Fibroblast of lung (primary cell): ENCODE measurements at regions not wholly inside any gene's neighbourhood (a gene's known extent, or its start where the extent isn't known, plus 50 kb on each side); places are given as distances from the start of the nearest gene placed in this dataset.
A peak's percentile ranks its signal among the peaks of the same experiment; 100 is the strongest.

Experiments
- DNase-seq, 2 donors: peaks; one replicate each; pipeline versions ENCODE4 v3.0.0 to v3.0.0-alpha.2; 2010; ENCODE audit warnings: low read depth in 2 of 2
- H2AFZ ChIP-seq: 2 replicates; pipeline ENCODE4 v1.5.1; 2012; ENCODE audit warnings: low read length, control low read depth, inconsistent platforms
- H3K27ac ChIP-seq: 2 replicates; pipeline ENCODE4 v1.5.1; 2011; ENCODE audit warnings: low read length, control low read depth; ENCODE audit not compliant: insufficient read depth
- H3K27me3 ChIP-seq: 2 replicates; pipeline ENCODE4 v1.5.1; 2011; ENCODE audit warnings: mild to moderate bottlenecking, low read length; ENCODE audit not compliant: control insufficient read depth, insufficient read depth
- H3K36me3 ChIP-seq: 2 replicates; pipeline ENCODE4 v1.5.1; 2011; ENCODE audit warnings: low read length; ENCODE audit not compliant: control insufficient read depth, insufficient read depth
- H3K4me1 ChIP-seq: 2 replicates; pipeline ENCODE4 v1.5.1; 2011; ENCODE audit warnings: low read length; ENCODE audit not compliant: control insufficient read depth, insufficient read depth; ENCODE audit errors: extremely low read depth
- H3K4me2 ChIP-seq: 2 replicates; pipeline ENCODE4 v1.5.1; 2011; ENCODE audit warnings: low read length, control low read depth; ENCODE audit not compliant: insufficient read depth; ENCODE audit errors: extremely low read depth
- H3K4me3 ChIP-seq, 4 experiments: fragments of 200-600 bp in 1 of 4; sonication (generic) in 1 of 4; replicated peaks in 1 of 4; 2 replicates each; pipeline ENCODE4 v1.5.1; 2011 to 2016; ENCODE audit warnings: low read length in 4 of 4, low read depth in 3 of 4, mild to moderate bottlenecking in 3 of 4, control low read depth in 2 of 4, inconsistent platforms in 1 of 4, mixed read lengths in 1 of 4; ENCODE audit not compliant: insufficient read depth in 1 of 4; ENCODE audit errors: control extremely low read depth in 1 of 4
- H3K79me2 ChIP-seq: 2 replicates; pipeline ENCODE4 v1.5.1; 2012; ENCODE audit warnings: mild to moderate bottlenecking, low read length, inconsistent platforms; ENCODE audit not compliant: control insufficient read depth, insufficient read depth
- H3K9ac ChIP-seq: 2 replicates; pipeline ENCODE4 v1.5.1; 2011; ENCODE audit warnings: mild to moderate bottlenecking, low read length, control low read depth; ENCODE audit not compliant: insufficient read depth
- H3K9me3 ChIP-seq: 2 replicates; pipeline ENCODE4 v1.5.1; 2012; ENCODE audit warnings: low read depth, low read length; ENCODE audit not compliant: control insufficient read depth, insufficient read depth
- H4K20me1 ChIP-seq: 2 replicates; pipeline ENCODE4 v1.5.1; 2011; ENCODE audit warnings: low read length; ENCODE audit not compliant: control insufficient read depth, insufficient read depth; ENCODE audit errors: extremely low read depth
- EZH2 ChIP-seq: IDR thresholded peaks from 2 replicates; pipeline ENCODE4 v1.5.1; 2012; ENCODE audit warnings: low read length, control low read depth, mild to moderate bottlenecking; ENCODE audit errors: missing control alignments
- TF ChIP-seq, protein P1 (sequence below), 2 donors: IDR thresholded peaks in 1 of 2; conservative IDR thresholded peaks in 1 of 2; 1 replicate in 1 of 2; 2 replicates in 1 of 2; pipeline ENCODE4 v1.5.1; 2011 to 2012; ENCODE audit warnings: low read length in 2 of 2, control low read depth in 1 of 2, inconsistent platforms in 1 of 2, low read depth in 1 of 2, mild to moderate bottlenecking in 1 of 2

DNA sequence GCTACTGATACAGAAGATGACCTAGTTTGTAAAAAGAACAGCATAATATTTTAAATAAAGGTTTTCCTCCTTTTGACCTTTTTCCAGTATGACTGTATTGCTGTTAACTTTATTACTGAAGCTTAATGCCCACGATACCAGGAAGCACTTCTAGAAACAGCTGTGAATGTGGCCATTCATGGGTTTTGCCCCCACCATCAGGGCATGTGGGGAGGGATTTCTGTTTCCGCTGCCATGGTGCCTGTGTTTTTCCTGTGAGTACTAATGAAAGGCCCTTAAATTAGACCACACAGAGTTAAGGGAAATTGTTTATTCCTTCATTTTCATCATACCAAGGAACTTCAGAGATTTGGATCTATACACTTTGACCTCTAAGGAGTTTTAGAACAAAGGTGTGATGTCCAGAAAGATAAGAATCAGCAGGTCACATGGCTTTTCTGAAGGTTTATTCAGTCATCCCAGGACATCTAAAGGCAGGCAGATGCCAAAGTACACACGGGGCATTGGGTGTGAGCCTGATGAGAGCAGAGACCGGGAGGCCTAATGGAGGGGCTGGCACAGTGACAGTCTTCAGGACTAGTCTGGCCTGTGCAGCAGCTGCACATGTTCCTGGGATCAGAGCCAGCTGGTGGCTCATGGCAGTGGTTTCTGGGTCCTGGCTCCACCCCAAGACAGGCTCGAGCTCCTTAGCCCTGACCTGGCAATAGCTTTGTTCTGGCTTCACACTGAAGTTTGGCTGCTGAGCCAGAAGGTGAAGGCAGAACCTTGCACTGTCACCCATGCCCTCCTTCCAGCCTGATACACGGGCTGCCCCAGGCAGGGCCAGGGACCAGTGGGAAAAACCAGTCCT lies 190.9 kb downstream of the REEP3 start:
- Histone ChIP-seq H3K36me3 (no peaks in the 10 kb centered on the region), H3K9me3 (no peaks in the 10 kb centered on the region), H3K27me3 (no peaks in the 10 kb centered on the region), H3K27ac (peak overlapping the region; percentile 40), H3K79me2 (no peaks in the 10 kb centered on the region), H3K4me3 (no peak overlapping the region), H4K20me1 (no peaks in the 10 kb centered on the region), H3K9ac (no peak overlapping the region), H3K4me2 (peak overlapping the region; percentile 19), H3K4me1 (peaks cover 19% of the 10 kb centered on the region), H2AFZ (no peak overlapping the region)
- TF ChIP-seq, protein P1, sequence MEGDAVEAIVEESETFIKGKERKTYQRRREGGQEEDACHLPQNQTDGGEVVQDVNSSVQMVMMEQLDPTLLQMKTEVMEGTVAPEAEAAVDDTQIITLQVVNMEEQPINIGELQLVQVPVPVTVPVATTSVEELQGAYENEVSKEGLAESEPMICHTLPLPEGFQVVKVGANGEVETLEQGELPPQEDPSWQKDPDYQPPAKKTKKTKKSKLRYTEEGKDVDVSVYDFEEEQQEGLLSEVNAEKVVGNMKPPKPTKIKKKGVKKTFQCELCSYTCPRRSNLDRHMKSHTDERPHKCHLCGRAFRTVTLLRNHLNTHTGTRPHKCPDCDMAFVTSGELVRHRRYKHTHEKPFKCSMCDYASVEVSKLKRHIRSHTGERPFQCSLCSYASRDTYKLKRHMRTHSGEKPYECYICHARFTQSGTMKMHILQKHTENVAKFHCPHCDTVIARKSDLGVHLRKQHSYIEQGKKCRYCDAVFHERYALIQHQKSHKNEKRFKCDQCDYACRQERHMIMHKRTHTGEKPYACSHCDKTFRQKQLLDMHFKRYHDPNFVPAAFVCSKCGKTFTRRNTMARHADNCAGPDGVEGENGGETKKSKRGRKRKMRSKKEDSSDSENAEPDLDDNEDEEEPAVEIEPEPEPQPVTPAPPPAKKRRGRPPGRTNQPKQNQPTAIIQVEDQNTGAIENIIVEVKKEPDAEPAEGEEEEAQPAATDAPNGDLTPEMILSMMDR (conservative IDR thresholded peaks at IDR 0.05 in 1 of 2, IDR thresholded peaks at IDR 0.05 in 1 of 2; ENCODE audit: low read depth in 1 of 2, low read length in 2 of 2), result no peak
- no peak for TF ChIP-seq EZH2
- DNase-seq, result peak; percentile 96 to 98

DNA sequence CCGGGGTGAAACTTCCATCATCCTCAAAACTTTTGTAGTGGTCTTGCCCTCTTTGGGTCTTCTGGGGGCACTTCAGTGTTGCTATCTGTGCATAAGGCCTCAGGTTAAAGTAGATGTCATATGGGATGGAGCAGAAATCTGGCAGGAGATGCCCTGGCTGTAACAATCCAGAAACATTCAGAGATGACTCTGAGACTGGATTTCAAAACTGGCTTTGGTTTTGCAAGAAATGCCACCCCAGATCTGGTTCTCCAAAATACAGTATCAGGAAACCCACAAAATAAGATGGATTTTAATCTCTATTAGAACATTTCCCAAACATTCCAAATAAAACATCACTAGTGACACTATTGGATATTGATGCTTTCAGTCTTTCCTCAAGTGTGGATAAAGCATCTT lies 191.5 kb downstream of the REEP3 start:
- no peaks in the 10 kb centered on the region for H3K79me2 ChIP-seq
- H3K4me1 ChIP-seq, result peaks cover 18% of the 10 kb centered on the region
- H3K27me3 ChIP-seq, result no peaks in the 10 kb centered on the region
- DNase-seq, result peak in 1 of 2 donors; percentile 51
- no peak for TF ChIP-seq EZH2
- TF ChIP-seq, protein P1 (conservative IDR thresholded peaks at IDR 0.05 in 1 of 2, IDR thresholded peaks at IDR 0.05 in 1 of 2; ENCODE audit: low read depth in 1 of 2, low read length in 2 of 2), result no peak
- H3K27ac ChIP-seq, result no peak overlapping the region
- H3K9me3 ChIP-seq, result no peaks in the 10 kb centered on the region
- H3K36me3 ChIP-seq, result no peaks in the 10 kb centered on the region
- no peak overlapping the region for H3K4me3 ChIP-seq
- H2AFZ ChIP-seq, result no peak overlapping the region
- H3K4me2 ChIP-seq, result no peak overlapping the region
- H3K9ac ChIP-seq, result no peak overlapping the region
- no peaks in the 10 kb centered on the region for H4K20me1 ChIP-seq

DNA sequence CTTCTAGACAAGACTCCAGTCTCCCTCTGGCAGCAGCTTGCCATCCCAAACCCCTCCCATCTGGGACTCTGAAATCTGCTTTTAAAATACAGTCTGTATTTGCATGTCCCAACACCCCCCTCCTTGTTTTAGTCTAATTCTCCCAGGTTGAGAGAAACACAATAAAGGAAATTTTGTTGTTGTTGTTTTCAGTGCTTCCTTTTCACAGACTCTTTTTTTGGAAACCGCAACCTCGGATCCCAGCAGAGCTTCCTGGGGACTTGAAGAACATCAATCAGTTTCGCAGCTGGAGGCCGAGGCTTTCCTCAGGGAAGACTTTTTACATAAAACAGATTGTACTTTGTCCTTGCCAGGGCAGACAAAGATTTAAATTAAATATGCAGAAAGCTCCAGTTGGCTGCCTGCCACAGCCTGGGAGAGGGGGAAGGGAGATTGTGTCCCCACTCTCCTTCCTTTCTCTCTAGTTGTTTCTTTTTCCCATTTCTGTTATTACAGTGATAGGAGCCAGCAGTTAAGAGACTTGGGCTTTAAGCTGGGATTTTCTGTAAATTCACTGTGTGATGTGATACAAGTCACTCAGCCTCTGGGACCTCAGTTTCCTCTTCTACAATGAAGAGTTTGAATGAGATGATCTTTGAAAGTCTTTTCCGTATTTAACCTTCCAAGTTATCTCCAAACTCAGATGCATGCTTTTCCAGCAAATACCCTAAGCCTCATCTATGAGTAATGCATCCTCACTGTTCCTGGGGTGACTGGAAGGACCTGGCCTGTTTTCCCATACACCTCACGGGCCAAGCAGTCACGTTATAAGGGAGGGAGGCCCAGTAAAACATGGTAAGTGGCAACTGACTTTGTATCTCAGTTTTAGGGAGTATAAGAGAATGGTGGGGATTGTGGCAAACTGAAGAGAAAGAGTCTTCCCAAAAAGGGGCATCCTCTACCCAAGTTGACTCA lies 192.3 kb downstream of the REEP3 start:
- Histone ChIP-seq H2AFZ (no peak overlapping the region), H3K9me3 (no peaks in the 10 kb centered on the region), H3K4me3 (no peak overlapping the region), H3K36me3 (no peaks in the 10 kb centered on the region), H3K4me2 (peak overlapping the region; percentile 28), H3K79me2 (no peaks in the 10 kb centered on the region), H3K9ac (no peak overlapping the region), H3K27ac (no peak overlapping the region), H4K20me1 (no peaks in the 10 kb centered on the region), H3K27me3 (no peaks in the 10 kb centered on the region), H3K4me1 (peaks cover 18% of the 10 kb centered on the region)
- peak; percentile 76 to 91 for DNase-seq
- TF ChIP-seq, protein P1 (conservative IDR thresholded peaks at IDR 0.05 in 1 of 2, IDR thresholded peaks at IDR 0.05 in 1 of 2; ENCODE audit: low read depth in 1 of 2, low read length in 2 of 2), result no peak
- TF ChIP-seq EZH2, result no peak
